ENCODE measurements at regions not wholly inside any gene's neighbourhood (a gene's known extent, or its start where the extent isn't known, plus 50 kb on each side); places are given as distances from the start of the nearest gene placed in this dataset.

DNA sequence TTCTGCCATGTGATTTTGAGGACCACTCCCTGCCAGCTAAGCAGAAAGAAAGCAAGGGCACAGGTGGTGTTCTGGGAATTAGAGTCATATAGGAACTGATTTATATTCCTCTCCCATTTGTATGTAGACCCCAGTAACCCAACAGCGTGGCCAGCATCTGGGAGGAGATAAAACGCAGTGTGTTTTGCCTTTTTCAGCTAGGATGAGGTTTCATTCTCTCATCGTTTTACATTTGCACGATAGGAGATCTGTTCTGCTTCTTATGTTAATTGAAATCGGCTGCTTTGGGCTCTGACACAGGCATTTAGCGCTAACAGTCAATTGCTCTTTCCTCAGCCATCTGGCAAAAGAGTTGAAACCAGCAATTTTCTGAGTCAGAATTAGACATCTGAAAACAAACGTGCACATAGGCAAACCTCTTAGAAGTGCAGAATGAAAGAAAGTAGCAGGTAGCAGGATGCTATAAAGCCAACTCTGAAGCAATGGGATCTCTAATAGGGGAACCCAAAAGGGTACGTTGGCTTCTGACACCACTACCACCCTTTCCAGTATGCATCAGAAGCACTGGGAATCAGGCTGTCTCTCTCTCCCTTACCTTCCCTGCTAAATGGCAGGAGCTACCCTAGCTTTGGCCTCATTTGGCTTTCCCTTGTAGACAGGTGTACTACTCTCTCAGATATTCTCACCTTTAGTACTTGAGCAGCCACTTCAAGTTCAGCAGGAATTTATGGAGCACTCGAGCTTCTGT lies 219.1 kb downstream of the PHLDA1 start:
- H3K36me3 ChIP-seq (ENCODE audit: low read depth): no peaks in the 10 kb centered on the region
- H3K4me3 ChIP-seq (ENCODE audit: severe bottlenecking): no peak overlapping the region
- DNase-seq (ENCODE audit: low spot score): no peak
- peaks cover 5% of the 10 kb centered on the region for H3K9me3 ChIP-seq (ENCODE audit: severe bottlenecking)
- H3K4me1 ChIP-seq (ENCODE audit: insufficient read depth, poor library complexity, severe bottlenecking): peaks cover 12% of the 10 kb centered on the region
- H3K27me3 ChIP-seq (ENCODE audit: insufficient read depth, poor library complexity, severe bottlenecking): no peaks in the 10 kb centered on the region
- TF ChIP-seq, protein P1, sequence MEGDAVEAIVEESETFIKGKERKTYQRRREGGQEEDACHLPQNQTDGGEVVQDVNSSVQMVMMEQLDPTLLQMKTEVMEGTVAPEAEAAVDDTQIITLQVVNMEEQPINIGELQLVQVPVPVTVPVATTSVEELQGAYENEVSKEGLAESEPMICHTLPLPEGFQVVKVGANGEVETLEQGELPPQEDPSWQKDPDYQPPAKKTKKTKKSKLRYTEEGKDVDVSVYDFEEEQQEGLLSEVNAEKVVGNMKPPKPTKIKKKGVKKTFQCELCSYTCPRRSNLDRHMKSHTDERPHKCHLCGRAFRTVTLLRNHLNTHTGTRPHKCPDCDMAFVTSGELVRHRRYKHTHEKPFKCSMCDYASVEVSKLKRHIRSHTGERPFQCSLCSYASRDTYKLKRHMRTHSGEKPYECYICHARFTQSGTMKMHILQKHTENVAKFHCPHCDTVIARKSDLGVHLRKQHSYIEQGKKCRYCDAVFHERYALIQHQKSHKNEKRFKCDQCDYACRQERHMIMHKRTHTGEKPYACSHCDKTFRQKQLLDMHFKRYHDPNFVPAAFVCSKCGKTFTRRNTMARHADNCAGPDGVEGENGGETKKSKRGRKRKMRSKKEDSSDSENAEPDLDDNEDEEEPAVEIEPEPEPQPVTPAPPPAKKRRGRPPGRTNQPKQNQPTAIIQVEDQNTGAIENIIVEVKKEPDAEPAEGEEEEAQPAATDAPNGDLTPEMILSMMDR (IDR thresholded peaks at IDR 0.05; ENCODE audit: poor library complexity, severe bottlenecking): no peak
- no peak overlapping the region for H3K27ac ChIP-seq (ENCODE audit: poor library complexity, severe bottlenecking)
- no peak for ATAC-seq (ENCODE audit: low read depth)

DNA sequence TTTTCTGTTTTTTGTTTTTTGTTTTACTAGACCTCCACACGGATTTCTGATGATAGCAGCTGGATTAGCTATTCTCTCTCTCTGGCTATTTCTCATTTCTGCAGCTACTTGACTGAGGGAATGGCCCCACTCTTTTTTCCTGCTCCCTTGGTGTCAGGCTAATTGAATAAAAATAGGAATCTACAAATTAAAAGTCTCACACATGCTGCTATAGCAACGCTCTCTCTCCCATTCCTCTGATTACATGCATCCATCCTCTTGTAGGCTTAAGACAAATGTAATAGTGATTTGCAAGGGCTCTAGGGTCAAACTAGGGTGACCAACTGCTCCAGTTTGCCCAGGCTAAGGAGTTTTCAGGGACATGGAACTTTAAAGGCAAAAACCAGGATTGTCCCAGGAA lies 221.8 kb downstream of the PHLDA1 start:
- Histone ChIP-seq H3K36me3 (ENCODE audit: low read depth) (no peaks in the 10 kb centered on the region), H3K9me3 (ENCODE audit: severe bottlenecking) (peaks cover 9% of the 10 kb centered on the region), H3K4me3 (ENCODE audit: severe bottlenecking) (no peak overlapping the region), H3K4me1 (ENCODE audit: insufficient read depth, poor library complexity, severe bottlenecking) (no peaks in the 10 kb centered on the region), H3K27me3 (ENCODE audit: insufficient read depth, poor library complexity, severe bottlenecking) (no peaks in the 10 kb centered on the region), H3K27ac (ENCODE audit: poor library complexity, severe bottlenecking) (no peak overlapping the region)
- ATAC-seq (ENCODE audit: low read depth): no peak
- TF ChIP-seq, protein P1 (IDR thresholded peaks at IDR 0.05; ENCODE audit: poor library complexity, severe bottlenecking): no peak
- DNase-seq (ENCODE audit: low spot score): no peak

- no peak for ATAC-seq (ENCODE audit: low read depth)
- no peak overlapping the region for H3K4me3 ChIP-seq (ENCODE audit: severe bottlenecking)
- DNase-seq (ENCODE audit: low spot score): no peak
- no peak overlapping the region for H3K27ac ChIP-seq (ENCODE audit: poor library complexity, severe bottlenecking)
- TF ChIP-seq, protein P1 (IDR thresholded peaks at IDR 0.05; ENCODE audit: poor library complexity, severe bottlenecking): no peak
- H3K27me3 ChIP-seq (ENCODE audit: insufficient read depth, poor library complexity, severe bottlenecking): no peaks in the 10 kb centered on the region
- no peaks in the 10 kb centered on the region for H3K36me3 ChIP-seq (ENCODE audit: low read depth)
- H3K4me1 ChIP-seq (ENCODE audit: insufficient read depth, poor library complexity, severe bottlenecking): no peaks in the 10 kb centered on the region
- peaks cover 9% of the 10 kb centered on the region for H3K9me3 ChIP-seq (ENCODE audit: severe bottlenecking)
Measured at GRCh38 chr12:75807494-75807893, 224.1 kb downstream of the PHLDA1 start.

DNA sequence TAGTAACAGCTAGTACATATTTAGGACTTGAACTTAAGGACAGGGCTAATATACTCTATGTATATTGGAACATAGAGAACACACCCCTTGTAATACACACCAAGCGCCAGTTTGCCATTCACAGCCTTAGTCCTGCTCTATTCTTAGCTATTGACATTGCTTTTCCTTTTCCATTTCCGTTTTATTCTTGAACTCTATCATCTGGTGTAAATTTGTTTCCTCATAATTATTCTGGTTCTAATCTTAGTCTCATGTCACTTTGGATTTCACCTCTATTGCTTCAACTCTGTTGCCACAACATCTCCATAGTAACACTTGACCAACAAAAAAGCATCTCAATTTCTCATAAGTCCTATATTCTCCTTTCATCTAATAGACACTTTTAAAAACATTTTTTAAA lies 225.7 kb downstream of the PHLDA1 start:
- H3K27ac ChIP-seq (ENCODE audit: poor library complexity, severe bottlenecking): no peak overlapping the region
- H3K36me3 ChIP-seq (ENCODE audit: low read depth): no peaks in the 10 kb centered on the region
- no peak overlapping the region for H3K4me3 ChIP-seq (ENCODE audit: severe bottlenecking)
- H3K4me1 ChIP-seq (ENCODE audit: insufficient read depth, poor library complexity, severe bottlenecking): no peaks in the 10 kb centered on the region
- TF ChIP-seq, protein P1 (IDR thresholded peaks at IDR 0.05; ENCODE audit: poor library complexity, severe bottlenecking): no peak
- H3K27me3 ChIP-seq (ENCODE audit: insufficient read depth, poor library complexity, severe bottlenecking): no peaks in the 10 kb centered on the region
- no peak for ATAC-seq (ENCODE audit: low read depth)
- H3K9me3 ChIP-seq (ENCODE audit: severe bottlenecking): peaks cover 9% of the 10 kb centered on the region
- DNase-seq (ENCODE audit: low spot score): no peak

DNA sequence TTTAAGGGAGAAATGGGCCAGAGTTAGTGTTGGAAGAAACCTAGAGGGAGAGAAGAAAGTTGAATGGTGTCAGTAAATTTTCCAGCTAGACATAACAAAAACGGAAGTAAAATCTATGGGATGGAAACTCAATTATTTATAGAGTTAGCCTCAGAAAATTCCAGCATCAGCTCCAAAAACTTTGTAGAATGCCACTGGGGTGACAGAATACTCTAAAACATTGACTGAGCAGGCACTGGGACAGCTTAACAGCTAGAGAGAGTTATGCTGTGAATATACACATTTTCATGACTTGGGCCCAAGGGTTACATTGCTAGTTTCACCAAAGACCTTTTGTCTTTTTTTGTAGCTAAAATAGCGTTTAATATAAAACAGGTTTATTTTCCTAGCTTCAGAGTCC lies 226.3 kb downstream of the PHLDA1 start:
- no peaks in the 10 kb centered on the region for H3K36me3 ChIP-seq (ENCODE audit: low read depth)
- no peaks in the 10 kb centered on the region for H3K27me3 ChIP-seq (ENCODE audit: insufficient read depth, poor library complexity, severe bottlenecking)
- DNase-seq (ENCODE audit: low spot score) (no peak), ATAC-seq (ENCODE audit: low read depth) (no peak)
- peaks cover 9% of the 10 kb centered on the region for H3K9me3 ChIP-seq (ENCODE audit: severe bottlenecking)
- no peak overlapping the region for H3K27ac ChIP-seq (ENCODE audit: poor library complexity, severe bottlenecking)
- H3K4me1 ChIP-seq (ENCODE audit: insufficient read depth, poor library complexity, severe bottlenecking): no peaks in the 10 kb centered on the region
- TF ChIP-seq, protein P1 (IDR thresholded peaks at IDR 0.05; ENCODE audit: poor library complexity, severe bottlenecking): no peak
- no peak overlapping the region for H3K4me3 ChIP-seq (ENCODE audit: severe bottlenecking)
